HCT116 (cell line): ENCODE measurements at regions not wholly inside any gene's neighbourhood (a gene's known extent, or its start where the extent isn't known, plus 50 kb on each side); places are given as distances from the start of the nearest gene placed in this dataset.

Experiments
- ATAC-seq: fragments of 200-7000 bp; cut with Tn5 transposase; 2 replicates; pipeline ENCODE4 v1.9.1; 2020; ENCODE audit warnings: mild to moderate bottlenecking, moderate library complexity
- BruUV-seq: library from RNA; stranded (reverse); fragments of 400-500 nt; replicated peaks from 2 replicates; lab custom pipeline; 2021; lab: Mats Ljungman, UMichigan
- CTCF ChIA-PET: fragments of 300-600 bp; sonication (Branson Sonifier 250); formaldehyde crosslinking; loops from one replicate; lab custom pipeline; 2021; ENCODE audit warnings: antibody characterized with exemption; lab: Charles Lee
- POLR2A ChIA-PET: fragments of 300-600, 350-600 bp; sonication (Branson Sonifier 250); formaldehyde crosslinking; loops from one replicate; lab custom pipeline; 2021; ENCODE audit warnings: antibody characterized with exemption; lab: Charles Lee
- RAD21 ChIA-PET, 2 experiments: fragments of 300-600 bp; sonication (Branson Sonifier 250); formaldehyde crosslinking; loops; one replicate each; lab custom pipeline; 2023; ENCODE audit warnings: low total read pairs in 2 of 2; ENCODE audit not compliant: uncharacterized antibody in 2 of 2, unreplicated experiment in 2 of 2, low non-redundant PET in 1 of 2; lab: Charles Lee
- DNase-seq: peaks from one replicate; pipeline ENCODE4 v3.0.0-alpha.2; 2010; ENCODE audit warnings: low read depth, low spot score
- H2AFZ ChIP-seq: fragments of 200-600 bp; shearing (Covaris generic), sonication (generic); 2 replicates; pipeline ENCODE4 v1.6.1; 2017; ENCODE audit warnings: low read depth, mixed run types, mixed read lengths, antibody characterized with exemption, low read length; ENCODE audit not compliant: poor library complexity, severe bottlenecking
- H3K27ac ChIP-seq: 2 replicates; pipeline ENCODE4 v1.5.1; 2012; ENCODE audit warnings: low read depth, low read length
- H3K27me3 ChIP-seq: fragments of 200-600 bp; sonication (generic); 2 replicates; pipeline ENCODE4 v1.6.1; 2016; ENCODE audit warnings: mixed run types, low read length, mixed read lengths; ENCODE audit not compliant: insufficient read depth
- H3K36me3 ChIP-seq, 2 experiments: fragments of 200-500 bp in 1 of 2; fragments of 200-600 bp in 1 of 2; sonication (Bioruptor generic) in 1 of 2; sonication (generic) in 1 of 2; 2 replicates each; pipeline versions ENCODE4 v1.5.1 to v1.6.1; 2014 to 2016; ENCODE audit warnings: low read length in 2 of 2, inconsistent platforms in 1 of 2, mixed read lengths in 1 of 2, mixed run types in 1 of 2; ENCODE audit not compliant: insufficient read depth in 2 of 2, control insufficient read depth in 1 of 2
- H3K4me1 ChIP-seq, 2 experiments: fragments of 200-600 bp in 1 of 2; sonication (generic) in 1 of 2; 2 replicates each; pipeline versions ENCODE4 v1.5.1 to v1.6.1; 2012 to 2017; ENCODE audit warnings: low read length in 2 of 2, inconsistent platforms in 1 of 2, mild to moderate bottlenecking in 1 of 2, mixed read lengths in 1 of 2, mixed run types in 1 of 2, moderate library complexity in 1 of 2; ENCODE audit not compliant: insufficient read depth in 2 of 2, control insufficient read depth in 1 of 2
- H3K4me2 ChIP-seq: fragments of 200-600 bp; sonication (generic); 2 replicates; pipeline ENCODE4 v1.6.1; 2017; ENCODE audit warnings: mixed run types, low read length, mixed read lengths
- H3K4me3 ChIP-seq, 2 experiments: fragments of 200-600 bp in 1 of 2; sonication (generic) in 1 of 2; replicated peaks in 1 of 2; 2 replicates each; pipeline ENCODE4 v1.5.1; 2011 to 2016; ENCODE audit warnings: low read length in 2 of 2, control low read depth in 1 of 2, low read depth in 1 of 2, mild to moderate bottlenecking in 1 of 2, mixed read lengths in 1 of 2, mixed run types in 1 of 2
- H3K79me2 ChIP-seq: fragments of 200-600 bp; sonication (generic); 2 replicates; pipeline ENCODE4 v1.6.1; 2017; ENCODE audit warnings: mild to moderate bottlenecking, mixed run types, low read length, moderate library complexity, mixed read lengths; ENCODE audit not compliant: insufficient read depth
- H3K9ac ChIP-seq: fragments of 200-600 bp; sonication (generic); 2 replicates; pipeline ENCODE4 v1.6.1; 2016; ENCODE audit warnings: low read length, mixed read lengths
- H3K9me2 ChIP-seq: fragments of 200-600 bp; sonication (generic), shearing (Covaris generic); 2 replicates; pipeline ENCODE4 v1.6.1; 2017; ENCODE audit warnings: mixed run types, mild to moderate bottlenecking, moderate library complexity; ENCODE audit not compliant: insufficient read depth
- H3K9me3 ChIP-seq, 2 experiments: fragments of 200-500 bp in 1 of 2; fragments of 200-600 bp in 1 of 2; sonication (Bioruptor generic) in 1 of 2; sonication (generic) in 1 of 2; 2 replicates each; pipeline ENCODE4 v1.6.1; 2014 to 2017; ENCODE audit warnings: low read length in 2 of 2, mixed read lengths in 2 of 2, inconsistent platforms in 1 of 2, low read depth in 1 of 2, mild to moderate bottlenecking in 1 of 2, mixed run types in 1 of 2, moderate library complexity in 1 of 2; ENCODE audit not compliant: control insufficient read depth in 1 of 2, insufficient read depth in 1 of 2
- H4K20me1 ChIP-seq: fragments of 200-600 bp; sonication (generic), shearing (Covaris generic); 2 replicates; pipeline ENCODE4 v1.6.1; 2017; ENCODE audit warnings: mixed run types, mild to moderate bottlenecking, moderate library complexity; ENCODE audit not compliant: insufficient read depth
- CBX3 ChIP-seq: IDR thresholded peaks from 2 replicates; pipeline ENCODE4 v1.6.1; 2012; ENCODE audit warnings: low read depth
- CEBPB ChIP-seq: IDR thresholded peaks from 2 replicates; pipeline ENCODE4 v1.6.1; 2012; ENCODE audit warnings: low read depth
- EGR1 ChIP-seq: IDR thresholded peaks from 2 replicates; pipeline ENCODE4 v1.6.1; 2012; ENCODE audit warnings: low read depth
- ELF1 ChIP-seq: IDR thresholded peaks from 2 replicates; pipeline ENCODE4 v1.6.1; 2012; ENCODE audit warnings: low read depth, borderline replicate concordance
- POLR2A ChIP-seq: IDR thresholded peaks from 2 replicates; pipeline ENCODE4 v1.7.0; 2011; ENCODE audit warnings: borderline replicate concordance; ENCODE audit not compliant: insufficient read depth, insufficient read length; ENCODE audit errors: extremely low read depth
- POLR2AphosphoS5 ChIP-seq: IDR thresholded peaks from 2 replicates; pipeline ENCODE4 v1.6.1; 2011; ENCODE audit warnings: mild to moderate bottlenecking, low read depth, low read length, moderate library complexity
- RAD21 ChIP-seq: IDR thresholded peaks from 2 replicates; pipeline ENCODE4 v1.6.1; 2012; ENCODE audit warnings: low read depth, mild to moderate bottlenecking
- TCF7L2 ChIP-seq: IDR thresholded peaks from 2 replicates; pipeline ENCODE4 v1.7.0; 2011; ENCODE audit warnings: borderline replicate concordance, inconsistent platforms; ENCODE audit not compliant: insufficient read depth, insufficient read length; ENCODE audit errors: extremely low read depth
- YY1 ChIP-seq: IDR thresholded peaks from 2 replicates; pipeline ENCODE4 v1.6.1; 2011; ENCODE audit warnings: low read length, low read depth, moderate library complexity, mild to moderate bottlenecking; ENCODE audit not compliant: insufficient replicate concordance; ENCODE audit errors: extremely low read depth
- intact Hi-C: fragments of 100-400 bp; cut with micrococcal nuclease; formaldehyde crosslinking; loops from 2 replicates; pipeline ENCODE4 v1.10.0; 2022
- TF ChIP-seq, protein P1 (sequence below): IDR thresholded peaks from 2 replicates; pipeline ENCODE4 v1.6.1; 2011; ENCODE audit warnings: mild to moderate bottlenecking, low read length, moderate library complexity; ENCODE audit not compliant: insufficient replicate concordance; ENCODE audit errors: extremely low read depth
- TF ChIP-seq, protein P2 (sequence below): IDR thresholded peaks from 2 replicates; pipeline ENCODE4 v1.6.1; 2012

DNA sequence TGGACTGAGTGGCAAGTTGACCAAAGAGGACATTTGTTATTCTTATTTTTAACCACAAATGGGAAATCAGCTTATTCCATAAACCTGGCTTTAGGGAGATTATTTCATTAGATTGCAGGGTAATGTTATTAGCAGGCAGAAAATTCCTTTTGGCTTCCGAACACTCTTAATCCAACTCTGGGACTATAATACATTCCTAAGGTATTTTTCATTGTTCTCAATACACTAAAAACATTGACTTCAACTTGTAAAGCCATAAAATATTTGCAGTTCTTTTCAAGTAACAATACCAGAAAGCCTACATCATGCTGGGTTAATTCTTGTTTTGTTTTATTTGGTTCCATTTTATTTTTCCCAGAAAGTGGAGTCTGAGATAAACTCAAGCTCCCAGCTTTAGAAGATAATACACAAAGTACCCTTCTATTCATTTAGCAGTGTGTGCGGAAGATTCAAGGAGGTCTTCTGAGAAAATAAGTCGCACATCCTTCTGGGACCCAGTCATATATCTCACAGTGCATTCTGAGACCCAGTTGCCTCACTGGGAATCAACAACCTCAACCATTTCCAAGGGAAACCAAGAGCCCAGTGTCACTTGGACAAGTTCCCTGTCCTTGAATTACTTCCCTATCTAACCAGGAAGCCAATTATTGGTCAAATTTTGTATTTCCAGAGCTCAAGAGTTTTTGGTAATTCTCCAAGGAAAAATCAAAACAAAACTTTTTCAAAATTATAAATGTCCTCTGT lies 389.6 kb upstream of the DYNLRB2 start:
- no peak overlapping the region for H3K27ac ChIP-seq
- H3K4me1 ChIP-seq, result no peaks in the 10 kb centered on the region
- TF ChIP-seq YY1, result no peak
- TF ChIP-seq, protein P1, sequence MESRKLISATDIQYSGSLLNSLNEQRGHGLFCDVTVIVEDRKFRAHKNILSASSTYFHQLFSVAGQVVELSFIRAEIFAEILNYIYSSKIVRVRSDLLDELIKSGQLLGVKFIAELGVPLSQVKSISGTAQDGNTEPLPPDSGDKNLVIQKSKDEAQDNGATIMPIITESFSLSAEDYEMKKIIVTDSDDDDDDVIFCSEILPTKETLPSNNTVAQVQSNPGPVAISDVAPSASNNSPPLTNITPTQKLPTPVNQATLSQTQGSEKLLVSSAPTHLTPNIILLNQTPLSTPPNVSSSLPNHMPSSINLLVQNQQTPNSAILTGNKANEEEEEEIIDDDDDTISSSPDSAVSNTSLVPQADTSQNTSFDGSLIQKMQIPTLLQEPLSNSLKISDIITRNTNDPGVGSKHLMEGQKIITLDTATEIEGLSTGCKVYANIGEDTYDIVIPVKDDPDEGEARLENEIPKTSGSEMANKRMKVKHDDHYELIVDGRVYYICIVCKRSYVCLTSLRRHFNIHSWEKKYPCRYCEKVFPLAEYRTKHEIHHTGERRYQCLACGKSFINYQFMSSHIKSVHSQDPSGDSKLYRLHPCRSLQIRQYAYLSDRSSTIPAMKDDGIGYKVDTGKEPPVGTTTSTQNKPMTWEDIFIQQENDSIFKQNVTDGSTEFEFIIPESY, result no peak
- TF ChIP-seq TCF7L2, result no peak
- no peak for TF ChIP-seq CEBPB
- H3K9me3 ChIP-seq, result peaks cover 49 to 62% of the 10 kb centered on the region in 2 experiments; a peak in 2 of 4 replicates
- H3K79me2 ChIP-seq, result no peaks in the 10 kb centered on the region
- BruUV-seq, result no TSS peak
- H3K36me3 ChIP-seq, result no peaks in the 10 kb centered on the region
- ChIA-PET CTCF (no interaction called here), RAD21 (no interaction called here), POLR2A (no interaction called here)
- no peak overlapping the region for H2AFZ ChIP-seq
- intact Hi-C loops, result no loop called here
- no peaks in the 10 kb centered on the region for H3K27me3 ChIP-seq
- no peak for DNase-seq
- ATAC-seq, result no peak
- no peaks in the 10 kb centered on the region for H4K20me1 ChIP-seq
- H3K9me2 ChIP-seq, result no peaks in the 10 kb centered on the region
- H3K4me3 ChIP-seq, result no peak overlapping the region
- no peak overlapping the region for H3K9ac ChIP-seq
- H3K4me2 ChIP-seq, result no peak overlapping the region

DNA sequence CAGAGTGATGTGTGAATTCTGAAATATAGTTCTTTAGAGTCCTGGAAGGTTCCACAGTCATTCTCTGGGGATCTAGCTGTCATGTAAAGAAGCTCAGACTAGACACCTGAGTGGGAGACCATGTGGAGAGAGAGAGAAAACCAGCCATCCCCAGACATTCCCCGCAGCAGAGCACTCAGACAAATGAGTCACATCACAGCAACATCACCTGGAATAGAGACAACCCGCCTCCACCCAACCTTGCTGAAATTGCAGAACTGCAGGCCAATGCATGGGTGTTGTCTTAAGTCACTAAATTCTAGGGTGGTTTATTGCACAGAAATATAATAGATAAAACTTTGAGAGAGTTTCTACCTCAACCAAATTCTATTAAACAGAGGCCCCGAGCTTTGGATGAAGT lies 392.0 kb upstream of the DYNLRB2 start:
- Histone ChIP-seq H3K27ac (no peak overlapping the region), H3K4me2 (no peak overlapping the region), H3K79me2 (no peaks in the 10 kb centered on the region), H3K4me1 (no peaks in the 10 kb centered on the region), H2AFZ (no peak overlapping the region), H3K9ac (no peak overlapping the region), H3K27me3 (no peaks in the 10 kb centered on the region), H4K20me1 (no peaks in the 10 kb centered on the region), H3K4me3 (no peak overlapping the region), H3K9me3 (peaks cover 55 to 56% of the 10 kb centered on the region in 2 experiments; a peak in 2 of 4 replicates), H3K36me3 (no peaks in the 10 kb centered on the region), H3K9me2 (no peaks in the 10 kb centered on the region)
- POLR2A ChIA-PET, result no interaction called here
- TF ChIP-seq ELF1 (no peak), EGR1 (no peak), CBX3 (no peak), CEBPB (no peak), POLR2A (no peak), RAD21 (no peak), POLR2AphosphoS5 (no peak), YY1 (no peak)
- TF ChIP-seq, protein P2, sequence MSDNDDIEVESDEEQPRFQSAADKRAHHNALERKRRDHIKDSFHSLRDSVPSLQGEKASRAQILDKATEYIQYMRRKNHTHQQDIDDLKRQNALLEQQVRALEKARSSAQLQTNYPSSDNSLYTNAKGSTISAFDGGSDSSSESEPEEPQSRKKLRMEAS, result no peak
- TF ChIP-seq, protein P1, result no peak
- DNase-seq, result no peak
- RAD21 ChIA-PET, result no interaction called here
- CTCF ChIA-PET, result no interaction called here
- no TSS peak for BruUV-seq
- intact Hi-C loops, result no loop called here
- ATAC-seq, result no peak
